HEK293 (cell line): ENCODE measurements at regions not wholly inside any gene's neighbourhood (a gene's known extent, or its start where the extent isn't known, plus 50 kb on each side); places are given as distances from the start of the nearest gene placed in this dataset.

Source experiments
- CTCF ChIP-seq: fragments of 450-650 bp; formaldehyde crosslinking; IDR thresholded peaks from 2 replicates; pipeline ENCODE4 v1.5.1; 2016; ENCODE audit warnings: missing biosample characterization, missing genetic modification characterization
- IKZF3 ChIP-seq: fragments of 450-650 bp; IDR thresholded peaks from 2 replicates; pipeline ENCODE4 v1.5.0; 2018; ENCODE audit warnings: missing biosample characterization, mild to moderate bottlenecking, missing genetic modification characterization, moderate library complexity
- KLF1 ChIP-seq: fragments of 450-650 bp; formaldehyde crosslinking; IDR thresholded peaks from 2 replicates; pipeline ENCODE4 v1.5.1; 2016; ENCODE audit warnings: missing biosample characterization, missing genetic modification characterization
- ZBTB1 ChIP-seq: fragments of 450-650 bp; formaldehyde crosslinking; IDR thresholded peaks from 2 replicates; pipeline ENCODE4 v1.5.1; 2016; ENCODE audit warnings: missing biosample characterization, missing genetic modification characterization
- ZNF18 ChIP-seq: fragments of 450-650 bp; formaldehyde crosslinking; IDR thresholded peaks from 2 replicates; pipeline ENCODE4 v1.5.1; 2016; ENCODE audit warnings: missing biosample characterization, missing genetic modification characterization
- ZNF24 ChIP-seq: fragments of 450-650 bp; formaldehyde crosslinking; IDR thresholded peaks from 2 replicates; pipeline ENCODE4 v1.5.1; 2016; ENCODE audit warnings: missing biosample characterization, missing genetic modification characterization
- ZNF362 ChIP-seq: fragments of 450-650 bp; formaldehyde crosslinking; IDR thresholded peaks from 2 replicates; pipeline ENCODE4 v1.5.1; 2016; ENCODE audit warnings: missing biosample characterization, missing genetic modification characterization
- ZNF37A ChIP-seq: fragments of 450-650 bp; IDR thresholded peaks from 2 replicates; pipeline ENCODE4 v1.5.1; 2018; ENCODE audit warnings: missing biosample characterization, missing genetic modification characterization
- ZNF449 ChIP-seq: fragments of 450-650 bp; formaldehyde crosslinking; IDR thresholded peaks from 2 replicates; pipeline ENCODE4 v1.5.1; 2017; ENCODE audit warnings: missing biosample characterization, mild to moderate bottlenecking, missing genetic modification characterization, moderate library complexity
- ZNF513 ChIP-seq: fragments of 450-650 bp; IDR thresholded peaks from 2 replicates; pipeline ENCODE4 v1.5.1; 2018; ENCODE audit warnings: missing biosample characterization, missing genetic modification characterization
- ZNF692 ChIP-seq: fragments of 450-650 bp; formaldehyde crosslinking; IDR thresholded peaks from 2 replicates; pipeline ENCODE4 v1.5.1; 2016; ENCODE audit warnings: missing biosample characterization, missing genetic modification characterization
- ZNF843 ChIP-seq: fragments of 450-650 bp; formaldehyde crosslinking; IDR thresholded peaks from 2 replicates; pipeline ENCODE4 v1.5.1; 2016; ENCODE audit warnings: missing biosample characterization, missing genetic modification characterization

GRCh38 chr12:88854260-88854659 is 274.0 kb upstream of the KITLG start:
- TF ChIP-seq IKZF3 (no peak), ZNF37A (tag by site-specific recombination) (no peak), ZNF362 (tag by site-specific recombination) (no peak), ZNF18 (tag by site-specific recombination) (no peak), ZBTB1 (tag by site-specific recombination) (no peak), ZNF692 (tag by site-specific recombination) (no peak), ZNF843 (tag by site-specific recombination) (no peak), KLF1 (tag by site-specific recombination) (no peak), ZNF513 (tag by site-specific recombination) (no peak), CTCF (tag by site-specific recombination) (no peak), ZNF24 (no peak), ZNF449 (tag by site-specific recombination) (no peak)
